NCI-H1930 (cell line): ENCODE measurements at regions not wholly inside any gene's neighbourhood (a gene's known extent, or its start where the extent isn't known, plus 50 kb on each side); places are given as distances from the start of the nearest gene placed in this dataset.

Source experiments
- DNase-seq, 2 experiments: peaks; one replicate each; lab custom pipeline; 2025; lab: John Stamatoyannopoulos, UW

DNA sequence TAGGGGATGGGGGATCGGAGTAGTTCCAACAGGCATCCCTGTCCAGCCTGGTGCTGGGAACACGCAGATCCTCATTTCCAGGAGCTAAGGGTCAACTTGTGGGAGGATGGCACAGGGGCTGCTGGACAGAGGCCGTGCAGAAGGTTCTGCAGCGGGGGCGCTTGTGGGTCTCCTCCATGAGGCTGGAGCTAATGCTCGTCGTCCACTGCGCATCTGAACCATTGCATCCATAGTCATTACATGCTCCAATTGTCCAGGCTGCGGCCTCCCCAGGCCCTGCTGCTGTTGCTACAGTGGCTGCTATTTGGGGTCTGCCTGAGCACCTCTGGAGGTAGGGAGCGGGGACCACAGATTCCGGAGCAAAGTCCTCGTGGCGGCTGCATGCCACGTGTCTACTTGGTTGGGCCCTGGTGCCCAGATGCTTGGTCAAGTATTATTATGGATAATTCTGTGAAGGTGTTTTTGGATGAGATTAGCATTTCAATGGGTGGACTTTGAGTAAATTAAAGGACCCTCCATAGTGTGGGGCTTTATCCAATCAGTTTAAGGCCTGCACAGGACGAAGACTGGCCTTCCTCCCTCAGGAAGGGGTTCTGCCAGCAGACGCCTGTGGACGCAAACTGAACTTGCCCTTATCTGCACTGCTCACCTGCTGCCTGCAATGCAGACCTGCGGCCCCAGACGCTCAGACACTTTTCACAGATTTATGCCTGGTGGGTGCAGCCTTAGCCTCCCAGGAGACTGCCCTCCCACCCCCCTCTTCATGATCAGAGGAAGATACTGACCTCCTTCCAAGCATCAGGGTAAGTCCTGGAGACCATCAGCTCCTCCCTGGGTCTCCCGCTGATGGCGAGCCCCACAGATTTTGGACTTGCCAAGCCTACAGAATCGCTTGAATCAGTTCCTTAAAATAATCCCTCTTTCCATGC is 127.5 kb upstream of the IRX4 start:
- DNase-seq, result no peak

DNA sequence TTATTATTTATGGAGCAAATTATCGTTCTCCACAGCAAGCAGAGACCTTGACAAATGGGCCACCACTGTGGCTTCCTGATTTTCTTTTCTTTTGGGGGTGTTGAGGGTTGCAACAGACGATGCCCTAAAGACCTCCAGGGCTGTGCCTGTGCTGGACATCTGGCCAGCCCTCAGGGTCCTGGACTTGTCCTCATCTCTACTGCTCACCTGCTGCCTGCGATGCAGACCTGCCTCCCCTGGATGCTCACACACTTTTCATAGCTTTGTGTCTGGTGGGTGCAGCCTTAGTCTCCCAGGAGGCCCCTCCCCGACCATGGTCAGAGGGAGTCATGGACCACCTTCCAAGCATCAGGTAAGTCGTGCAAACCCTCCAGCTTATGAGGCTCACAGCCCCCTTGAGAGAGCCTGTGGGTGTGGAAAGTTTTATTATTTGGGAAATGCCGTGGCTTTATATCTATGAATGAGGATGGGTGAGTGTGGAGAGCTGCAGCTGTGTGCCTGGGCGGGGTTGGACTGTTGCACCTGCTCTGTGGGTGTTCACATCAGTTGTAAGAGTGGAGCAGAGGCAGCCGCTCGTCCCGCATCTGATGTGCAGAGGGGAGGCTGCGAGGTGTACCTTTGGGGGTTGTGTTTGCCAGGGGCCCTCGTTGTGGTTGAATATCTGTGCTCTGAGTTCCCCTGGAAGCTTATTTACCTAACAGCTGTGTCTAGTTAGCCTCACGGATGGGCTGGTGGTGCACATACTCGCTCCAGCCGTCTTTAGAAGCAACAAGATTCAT is 126.3 kb upstream of the IRX4 start:
- no peak for DNase-seq

DNA sequence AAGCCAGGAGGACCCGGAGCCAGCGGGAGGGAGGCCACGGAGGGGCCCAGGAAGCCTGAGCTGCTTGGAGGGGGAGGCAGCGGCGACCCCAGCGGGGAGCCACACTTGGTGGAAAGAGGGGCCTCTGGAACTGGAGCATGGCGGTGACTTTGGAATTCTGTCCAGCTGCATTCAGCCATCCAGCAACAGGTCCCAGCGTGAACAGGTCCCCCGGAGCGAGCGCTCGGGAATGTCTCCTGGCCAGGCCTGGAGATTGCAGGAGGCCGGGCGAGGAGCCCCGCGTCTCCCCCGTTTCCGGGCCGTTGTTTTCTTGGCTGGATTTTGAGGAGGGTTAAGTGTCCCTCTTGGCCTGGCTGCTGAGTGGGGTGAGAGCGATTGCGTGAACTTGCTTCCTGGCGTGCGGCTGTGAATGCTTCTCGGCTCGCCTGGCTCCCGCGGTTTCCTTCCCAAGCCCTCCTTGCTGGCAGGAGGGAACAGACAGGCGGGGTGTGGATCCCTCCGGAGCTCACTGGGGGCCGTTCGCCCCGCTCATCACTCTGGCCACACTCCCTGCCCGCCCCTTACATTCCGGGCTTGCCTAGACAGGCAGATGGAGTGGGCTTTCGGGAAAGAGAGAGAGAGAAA is 125.3 kb upstream of the IRX4 start:
- no peak for DNase-seq

DNA sequence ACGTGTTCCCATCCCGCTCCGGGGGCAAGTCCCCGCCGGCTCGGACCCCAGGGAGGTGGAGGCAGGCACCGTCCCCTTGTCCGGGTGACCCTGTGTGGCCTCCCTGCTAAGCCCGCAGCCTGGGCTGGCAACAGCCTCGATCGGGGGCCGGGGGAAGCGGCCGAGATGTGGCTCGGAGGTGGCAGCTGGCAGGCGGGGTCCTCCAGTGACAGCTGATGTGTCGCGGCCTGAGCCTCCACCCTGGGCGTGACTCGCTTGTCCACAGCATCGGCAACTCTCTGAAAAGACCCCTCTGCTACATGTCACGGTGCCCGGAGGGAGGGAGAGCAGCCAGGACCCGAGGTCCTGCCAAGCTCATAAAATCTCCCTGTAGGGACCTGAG is 124.8 kb upstream of the IRX4 start:
- DNase-seq, result no peak

DNA sequence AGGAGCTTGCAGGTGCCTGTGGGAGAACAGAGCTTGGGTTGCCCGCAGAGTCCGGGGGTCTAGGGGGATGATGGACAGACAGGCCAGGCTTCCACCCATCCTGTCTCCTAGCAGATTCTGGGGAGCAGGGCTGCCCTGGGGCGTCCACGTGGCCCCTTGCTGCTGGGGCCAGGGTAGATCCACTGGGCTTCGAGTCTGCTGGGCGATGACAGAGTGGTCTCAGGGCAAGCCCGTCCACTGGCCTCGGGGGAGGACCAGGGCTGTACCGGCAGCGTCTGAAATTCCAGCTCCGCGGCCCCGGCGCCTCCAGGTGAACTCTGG is 124.2 kb upstream of the IRX4 start:
- no peak for DNase-seq

DNA sequence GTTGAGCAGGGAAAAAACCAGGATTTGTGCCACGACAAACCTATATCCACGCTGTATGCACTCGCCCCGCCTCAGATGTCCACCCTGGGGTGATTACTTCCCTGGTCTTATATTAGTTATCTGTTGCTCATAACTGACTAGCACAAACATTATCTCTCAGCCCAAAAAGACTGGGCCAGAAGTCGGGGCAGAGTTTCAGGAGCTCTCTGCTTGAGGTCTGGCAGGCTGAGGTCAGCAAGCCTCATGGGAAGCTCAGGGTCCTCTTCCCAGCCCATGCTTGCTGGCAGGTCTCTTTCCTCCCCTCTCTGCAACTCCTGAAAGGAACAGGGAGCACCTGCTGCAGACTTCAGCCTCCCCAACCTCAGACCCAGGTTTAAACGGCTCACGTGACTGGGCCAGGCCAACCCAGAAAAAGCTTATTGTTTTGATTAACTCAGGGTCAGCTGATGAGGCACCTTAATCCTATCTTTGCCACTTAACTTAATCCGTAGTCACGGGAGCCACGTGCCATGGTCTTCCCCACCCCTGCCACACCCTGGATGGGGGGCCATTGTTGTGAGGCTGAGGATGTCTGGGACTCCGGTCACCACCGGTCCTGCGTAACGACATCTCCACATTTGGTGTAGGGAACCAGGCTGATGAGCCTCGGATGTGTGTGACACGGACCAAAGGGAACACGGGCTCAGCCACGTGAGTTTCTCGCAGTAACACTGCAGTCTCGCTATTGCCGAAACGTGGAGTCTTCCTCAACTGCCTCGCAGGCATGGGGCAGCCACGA is 123.7 kb upstream of the IRX4 start:
- no peak for DNase-seq

DNA sequence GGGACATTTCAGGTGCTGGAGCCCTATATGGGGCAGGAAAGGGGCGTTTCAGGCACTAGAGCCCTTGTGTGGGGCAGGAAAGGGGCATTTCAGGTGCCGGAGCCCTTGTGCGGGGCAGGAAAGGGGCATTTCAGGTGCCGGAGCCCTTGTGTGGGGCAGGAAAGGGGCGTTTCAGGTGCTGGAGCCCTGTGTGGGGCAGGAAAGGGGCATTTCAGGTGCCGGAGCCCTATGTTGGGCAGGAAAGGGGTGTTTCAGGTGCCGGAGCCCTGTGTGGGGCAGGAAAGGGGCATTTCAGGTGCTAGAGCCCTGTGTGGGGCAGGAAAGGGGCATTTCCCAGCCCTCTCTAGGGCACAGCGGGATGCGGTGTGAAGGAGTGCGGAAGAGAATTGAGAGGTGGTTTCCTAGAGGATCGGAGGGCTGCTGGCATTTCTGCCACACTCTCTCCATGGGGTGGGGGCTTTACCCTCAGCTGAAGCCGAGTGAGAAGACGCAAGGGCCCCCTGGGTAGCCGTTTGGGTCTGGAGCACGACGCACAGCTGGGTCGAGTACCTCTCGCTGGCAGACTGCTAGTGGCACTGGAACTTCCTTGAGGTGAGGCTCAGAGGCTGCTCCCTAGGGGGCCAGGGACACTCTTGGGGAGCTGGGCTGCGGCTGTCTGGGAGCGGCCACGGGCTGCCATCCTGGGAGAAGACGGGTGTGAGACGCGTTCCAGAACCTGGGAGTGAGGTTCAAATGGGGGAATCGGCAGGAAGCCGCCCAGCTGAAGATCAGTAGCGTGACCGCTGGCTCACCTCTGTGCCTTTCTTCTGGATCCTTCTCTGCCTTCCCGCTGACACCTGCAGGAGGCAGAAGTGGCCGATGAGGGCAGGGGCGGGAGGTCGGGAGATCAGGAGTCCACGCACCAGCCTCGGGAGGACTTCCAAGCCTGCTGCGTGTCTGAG is 122.6 kb upstream of the IRX4 start:
- no peak for DNase-seq

DNA sequence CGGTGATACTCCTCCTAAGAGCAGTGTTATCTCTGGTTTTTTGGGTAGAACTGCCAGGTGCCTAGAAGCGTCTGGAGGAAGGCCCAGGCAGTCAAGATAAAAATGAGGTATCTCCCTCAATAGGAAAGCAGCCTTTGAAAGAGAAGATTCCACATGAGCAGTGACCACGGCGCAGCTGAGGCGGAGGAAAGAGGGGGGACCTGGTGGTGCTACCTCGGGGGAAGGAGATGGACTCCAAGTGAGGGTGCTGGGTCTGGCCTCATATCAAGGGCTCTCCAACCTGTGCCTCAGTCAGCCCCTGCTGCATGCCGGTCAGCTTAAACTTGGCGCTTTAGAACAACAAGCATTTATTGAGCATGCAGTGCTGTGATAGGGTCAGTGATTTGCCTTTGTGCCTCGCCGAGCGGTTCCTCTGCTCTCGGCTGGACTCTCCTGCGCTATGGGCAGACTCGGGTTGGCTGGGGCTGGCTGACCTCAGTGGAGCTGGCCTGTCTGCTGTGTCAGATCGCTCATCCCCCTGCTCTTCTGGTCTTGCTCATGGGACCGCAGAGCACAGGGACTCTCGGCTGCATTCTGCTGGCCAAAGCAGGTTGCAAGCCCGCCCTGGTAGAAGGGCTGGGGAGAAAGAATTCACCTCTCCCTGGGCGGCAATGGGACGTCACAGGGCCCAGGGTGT is 121.1 kb upstream of the IRX4 start:
- no peak for DNase-seq

DNA sequence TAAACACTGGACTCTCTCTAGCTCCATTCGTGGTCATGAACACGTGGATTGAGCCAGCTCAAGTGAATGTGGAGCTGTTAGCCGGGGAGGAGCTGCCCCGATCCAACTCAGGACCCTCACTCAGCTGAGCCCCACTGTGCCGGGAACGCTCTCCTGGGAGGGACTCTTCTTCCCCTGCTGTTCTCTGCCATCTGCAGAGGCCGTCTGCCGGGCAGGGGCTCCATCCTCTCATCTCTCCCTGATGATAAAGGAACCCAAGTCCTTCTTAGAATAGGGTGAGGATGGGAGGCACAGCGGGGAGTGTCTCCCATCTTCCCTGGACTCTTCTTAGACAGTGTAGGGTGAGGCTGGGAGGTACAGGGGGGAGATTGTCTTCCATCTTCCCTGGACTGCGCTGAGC is 120.5 kb upstream of the IRX4 start:
- DNase-seq, result no peak

DNA sequence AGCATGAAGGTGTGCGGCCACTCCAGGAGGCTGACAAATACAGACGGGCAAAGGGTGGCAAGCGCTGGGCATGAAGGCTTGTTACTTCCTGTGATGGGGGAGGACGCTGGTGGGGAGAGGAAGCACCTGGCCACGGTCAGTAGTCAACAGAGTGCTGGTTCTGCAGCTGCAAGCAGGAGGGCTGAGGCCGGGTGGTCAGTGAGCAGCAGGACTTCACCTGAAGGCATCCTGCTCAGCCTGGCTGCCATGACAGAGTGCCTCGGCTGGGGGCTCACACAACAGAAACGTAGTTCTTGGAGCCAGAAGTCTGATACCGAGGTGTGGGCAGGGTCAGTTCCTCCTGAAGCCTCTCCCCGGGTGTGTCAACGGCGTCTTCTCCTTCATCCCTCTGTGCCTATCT is 118.6 kb upstream of the IRX4 start:
- no peak for DNase-seq

DNA sequence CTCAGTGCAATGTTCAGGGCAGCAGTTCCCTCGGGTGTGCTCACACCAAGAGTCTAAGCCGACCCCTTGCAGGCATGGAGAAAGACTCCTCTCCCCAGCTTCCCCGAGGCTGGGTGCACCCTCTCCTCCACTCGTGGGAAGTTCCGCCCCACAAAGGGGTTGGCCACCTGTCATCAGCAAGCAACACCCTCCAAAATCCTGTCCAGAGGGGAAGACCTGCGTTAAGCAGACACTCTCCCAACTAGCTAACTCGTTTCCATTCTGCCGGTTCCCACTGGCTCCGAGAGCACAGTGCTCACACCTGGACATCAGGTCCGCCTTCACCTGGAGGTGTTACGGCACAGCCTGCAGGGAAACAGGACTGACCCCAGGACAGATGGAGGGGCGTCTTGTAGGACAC is 117.9 kb upstream of the IRX4 start:
- no peak for DNase-seq

DNA sequence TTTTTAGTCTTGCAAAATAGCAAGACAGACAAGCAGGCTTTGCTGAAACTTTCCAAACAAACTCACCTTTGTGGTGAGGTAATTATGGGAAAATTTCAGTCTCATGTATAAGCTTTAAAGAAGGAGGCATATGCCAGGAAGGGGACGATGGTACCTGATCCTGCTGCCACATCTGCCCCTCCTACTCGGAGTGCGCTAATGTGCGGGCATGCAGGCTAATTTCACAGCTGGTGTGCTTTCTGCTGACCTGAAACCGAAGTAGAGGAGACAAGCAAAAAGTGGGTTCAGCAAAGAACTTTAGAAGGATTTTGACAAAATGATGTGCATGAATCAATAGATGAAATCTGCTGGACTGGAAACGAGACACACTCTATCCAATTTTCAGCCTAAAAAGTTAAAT is 117.1 kb upstream of the IRX4 start:
- DNase-seq, result no peak

DNA sequence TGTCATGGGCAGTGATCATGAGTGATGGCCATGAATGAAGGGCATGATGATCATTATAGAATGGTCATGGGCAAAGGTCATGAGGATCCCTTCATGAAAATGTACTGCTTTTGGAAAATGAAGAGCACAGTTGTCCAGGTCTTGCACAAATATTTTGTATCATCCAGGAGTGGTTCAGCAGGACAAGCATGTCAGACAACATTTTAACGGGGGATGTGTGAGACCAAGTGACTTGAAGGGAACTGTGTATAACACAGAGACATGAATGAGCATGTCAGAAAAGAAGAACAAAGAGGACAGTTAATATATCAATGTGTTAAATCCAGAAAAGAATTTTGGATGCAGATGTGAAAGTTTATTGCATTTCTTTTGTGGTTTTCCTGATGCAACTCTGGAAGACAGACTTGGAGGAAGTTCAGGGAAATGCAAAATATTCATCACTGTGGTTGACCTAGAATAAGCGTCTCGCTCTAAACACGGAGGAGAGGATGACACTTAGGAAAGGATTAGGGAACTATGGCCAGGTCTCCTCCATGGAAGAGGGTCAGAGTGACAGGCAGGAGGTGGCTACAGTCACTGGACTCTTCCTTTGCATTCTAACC is 116.1 kb upstream of the IRX4 start:
- no peak for DNase-seq

DNA sequence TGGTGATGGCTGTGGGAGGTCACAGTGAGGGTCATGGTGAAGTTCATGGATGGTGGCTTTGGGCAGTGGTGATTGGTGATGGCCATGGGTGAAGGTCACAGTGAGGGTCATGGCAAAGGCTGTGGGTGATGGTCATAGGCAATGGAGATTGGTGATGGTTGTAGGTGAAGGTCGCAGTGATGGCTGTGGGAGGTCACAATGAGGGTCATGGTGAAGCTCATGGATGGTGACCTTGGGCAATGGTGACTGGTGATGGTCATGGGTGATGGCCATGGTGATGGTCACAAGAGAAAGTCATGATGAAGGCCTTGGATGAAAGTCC is 115.6 kb upstream of the IRX4 start:
- no peak for DNase-seq

DNA sequence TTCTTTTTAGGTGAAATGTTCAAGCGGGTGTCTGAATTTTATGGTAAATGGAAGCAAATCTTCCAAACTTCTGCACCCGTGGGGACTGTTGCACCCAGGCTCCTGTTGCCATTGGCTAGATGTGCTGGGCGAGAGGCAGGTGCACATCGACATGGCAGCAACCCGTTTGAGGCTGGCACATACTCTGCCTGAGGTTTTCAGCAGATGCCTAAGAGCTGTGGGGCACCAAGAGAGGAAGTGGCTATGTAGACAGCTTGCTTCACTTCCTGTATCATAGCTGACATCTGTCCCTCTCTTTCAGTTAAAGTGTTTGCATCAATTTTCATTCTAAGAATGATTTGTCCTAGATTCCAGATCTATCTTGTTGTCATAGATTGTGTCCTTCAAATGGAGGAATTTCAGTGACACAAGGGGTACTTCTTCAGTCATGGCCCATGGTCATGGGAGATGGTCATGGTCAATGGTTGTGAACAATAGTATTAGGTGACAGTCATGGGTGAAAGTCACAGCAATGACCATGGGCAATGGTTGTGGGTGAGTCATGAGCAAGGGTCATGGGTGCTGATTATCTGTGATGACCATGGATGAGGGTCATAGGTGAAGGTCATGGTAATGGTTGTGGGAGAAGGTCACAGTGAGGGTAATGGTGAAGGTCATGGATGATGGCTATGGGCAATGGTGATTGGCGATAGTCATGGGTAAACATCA is 115.1 kb upstream of the IRX4 start:
- DNase-seq, result no peak

DNA sequence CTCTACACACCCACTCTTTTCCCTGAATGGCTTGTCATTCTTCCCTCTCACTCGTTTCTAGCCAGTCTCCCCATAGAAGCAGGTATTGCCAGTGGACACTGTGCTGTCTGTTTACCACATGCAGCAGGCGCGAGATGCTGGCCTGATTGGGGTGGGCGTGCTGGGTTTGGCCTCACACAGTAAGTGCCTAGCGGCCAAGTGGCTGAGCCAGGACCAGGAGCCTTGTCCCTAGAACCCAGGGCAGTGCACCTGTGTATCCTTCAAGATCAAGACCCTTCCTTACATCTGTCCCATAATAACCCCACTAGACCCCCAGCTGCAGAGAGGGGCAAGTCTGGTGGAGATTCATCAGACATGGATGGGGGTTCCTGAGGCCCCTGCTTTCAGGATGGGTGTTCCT is 112.8 kb upstream of the IRX4 start:
- no peak for DNase-seq

DNA sequence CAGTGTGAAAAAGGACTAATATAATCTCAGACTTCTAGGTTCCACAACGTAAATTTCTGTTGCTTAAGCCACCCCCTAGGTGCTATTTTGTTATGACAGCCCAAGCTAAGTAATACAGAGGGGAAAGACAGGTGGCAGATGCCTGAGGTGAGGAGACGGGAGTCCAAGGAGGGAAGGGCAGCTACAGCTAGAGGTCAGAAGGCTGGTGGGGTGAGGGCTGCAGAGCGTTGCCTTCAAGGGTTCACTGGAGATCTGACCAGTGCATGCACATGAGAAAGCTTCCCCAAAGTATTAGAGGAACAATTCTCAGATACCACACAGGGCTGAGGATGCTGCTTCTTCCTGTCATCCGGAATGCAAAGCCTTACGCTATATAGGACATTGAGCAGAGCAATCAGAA is 104.7 kb upstream of the IRX4 start:
- DNase-seq, result no peak

DNA sequence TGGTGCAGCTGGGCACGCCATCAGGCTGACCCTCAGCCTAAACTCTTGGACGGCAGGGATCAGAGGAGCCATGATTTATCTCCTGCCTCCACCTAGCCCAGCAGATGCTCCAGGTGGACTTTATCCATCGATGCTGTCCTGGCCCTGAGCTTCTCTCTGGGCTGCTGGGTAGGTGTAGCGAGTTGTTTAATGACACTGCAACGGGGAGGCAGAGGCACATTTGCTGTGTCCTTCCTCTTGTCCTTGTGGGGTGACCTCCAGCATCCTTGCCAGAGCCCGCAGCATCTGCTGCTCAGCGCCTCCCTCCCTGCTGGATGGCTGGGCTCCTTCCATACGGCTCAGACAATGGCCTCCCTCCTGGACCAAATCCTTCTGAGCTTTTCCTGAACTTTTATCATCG is 103.1 kb upstream of the IRX4 start:
- no peak for DNase-seq

DNA sequence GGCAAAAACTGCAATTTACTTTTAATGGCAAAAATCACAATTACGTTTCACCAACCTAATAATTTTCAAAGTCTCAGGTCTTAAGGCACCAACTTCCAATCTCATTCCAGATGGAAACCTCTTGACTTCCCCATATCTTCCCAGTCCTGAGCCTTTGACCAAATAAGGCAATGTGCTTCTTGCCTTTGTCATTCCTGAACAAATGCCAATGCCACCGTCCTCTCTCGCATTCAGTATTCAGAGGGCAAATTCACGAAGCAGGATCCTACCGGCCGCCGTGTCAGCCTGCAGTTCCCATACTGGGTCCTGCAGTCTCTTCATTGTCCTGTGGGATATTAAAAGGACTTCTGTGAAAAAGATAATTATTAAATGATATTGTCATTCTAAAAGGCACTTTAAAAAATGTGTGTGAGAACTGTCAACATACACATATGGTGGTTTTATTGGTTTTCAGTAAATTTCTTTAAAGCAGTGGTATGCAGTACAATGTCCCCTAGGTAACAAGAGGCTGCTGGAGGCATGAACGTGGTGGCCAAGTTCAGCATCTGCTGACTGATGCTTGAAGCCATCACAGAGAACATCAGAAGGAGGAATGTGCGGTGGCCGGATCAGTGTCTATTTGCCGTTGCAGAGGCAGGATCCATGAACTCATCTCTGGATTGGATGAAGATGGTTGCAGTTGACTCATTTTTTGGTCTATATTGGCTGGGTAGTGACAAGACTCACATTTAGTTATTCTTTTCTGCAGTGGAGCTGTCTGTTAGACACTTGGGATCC is 101.4 kb upstream of the IRX4 start:
- no peak for DNase-seq
